GM03348 (cell line): ENCODE measurements at regions not wholly inside any gene's neighbourhood (a gene's known extent, or its start where the extent isn't known, plus 50 kb on each side); places are given as distances from the start of the nearest gene placed in this dataset.
A peak's percentile ranks its signal among the peaks of the same experiment; 100 is the strongest.
"Not testable (repeated sequence)": the region's sequence is repeated elsewhere in the genome, so short reads cannot be mapped to it uniquely, and the experiment has no call there.

Source experiments
- DNase-seq: peaks from one replicate; pipeline ENCODE4 v3.0.0; 2012; ENCODE audit warnings: low spot score

GRCh38 chr2:91571239-91571923 is 2879.9 kb downstream of the RPIA start:
- not testable (repeated sequence) for DNase-seq

- not testable (repeated sequence) for DNase-seq
Observed at GRCh38 chr2:91573018-91573417, 2881.5 kb downstream of the RPIA start.

GRCh38 chr2:91573755-91574154 is 2882.3 kb downstream of the RPIA start:
- not testable (repeated sequence) for DNase-seq

- not testable (repeated sequence) for DNase-seq
Observed at GRCh38 chr2:91574255-91574654, 2882.8 kb downstream of the RPIA start.

GRCh38 chr2:91575701-91576100 is 2884.2 kb downstream of the RPIA start:
- not testable (repeated sequence) for DNase-seq

- DNase-seq: not testable (repeated sequence)
Observed at GRCh38 chr2:91577406-91577805, 2885.9 kb downstream of the RPIA start.

- DNase-seq: not testable (repeated sequence)
Observed at GRCh38 chr2:91578678-91579077, 2887.2 kb downstream of the RPIA start.

- DNase-seq: not testable (repeated sequence)
Observed at GRCh38 chr2:91579555-91579954, 2888.1 kb downstream of the RPIA start.

- DNase-seq: not testable (repeated sequence)
Observed at GRCh38 chr2:91580043-91580442, 2888.6 kb downstream of the RPIA start.

GRCh38 chr2:91587098-91587497 is 2895.6 kb downstream of the RPIA start:
- not testable (repeated sequence) for DNase-seq

GRCh38 chr2:91587908-91588535 is 2896.5 kb downstream of the RPIA start:
- DNase-seq: not testable (repeated sequence)

GRCh38 chr2:91588782-91589223 is 2897.3 kb downstream of the RPIA start:
- DNase-seq: not testable (repeated sequence)

GRCh38 chr2:91589454-91590328 is 2898.2 kb downstream of the RPIA start:
- not testable (repeated sequence) for DNase-seq

GRCh38 chr2:91590381-91590780 is 2898.9 kb downstream of the RPIA start:
- not testable (repeated sequence) for DNase-seq

- DNase-seq: not testable (repeated sequence)
Observed at GRCh38 chr2:91591066-91591465, 2899.6 kb downstream of the RPIA start.

GRCh38 chr2:91597436-91597835 is 2906.0 kb downstream of the RPIA start:
- not testable (repeated sequence) for DNase-seq

GRCh38 chr2:91598519-91598918 is 2907.0 kb downstream of the RPIA start:
- peak; percentile 22 for DNase-seq

GRCh38 chr2:91599000-91599399 is 2907.5 kb downstream of the RPIA start:
- DNase-seq: not testable (repeated sequence)

- DNase-seq: not testable (repeated sequence)
Observed at GRCh38 chr2:91602860-91603259, 2911.4 kb downstream of the RPIA start.

GRCh38 chr2:91603996-91604395 is 2912.5 kb downstream of the RPIA start:
- DNase-seq: not testable (repeated sequence)

- DNase-seq: not testable (repeated sequence)
Observed at GRCh38 chr2:91604629-91605028, 2913.2 kb downstream of the RPIA start.

- DNase-seq: not testable (repeated sequence)
Observed at GRCh38 chr2:91623739-91624138, 2932.3 kb downstream of the RPIA start.
